Osteoblast (primary cell): ENCODE measurements at regions not wholly inside any gene's neighbourhood (a gene's known extent, or its start where the extent isn't known, plus 50 kb on each side); places are given as distances from the start of the nearest gene placed in this dataset.

Experiments
- DNase-seq: peaks from one replicate; pipeline ENCODE4 v3.0.0; 2011; ENCODE audit warnings: low spot score, mixed read lengths; ENCODE audit not compliant: insufficient read length; ENCODE audit errors: missing footprints
- H2AFZ ChIP-seq: 2 replicates; pipeline ENCODE4 v1.6.0; 2011; ENCODE audit warnings: mild to moderate bottlenecking, low read length
- H3K27ac ChIP-seq: 2 replicates; pipeline ENCODE4 v1.5.1; 2011; ENCODE audit warnings: mild to moderate bottlenecking, low read depth, low read length, moderate library complexity
- H3K27me3 ChIP-seq: 2 replicates; pipeline ENCODE4 v1.6.0; 2012; ENCODE audit warnings: mild to moderate bottlenecking, control low read depth, inconsistent platforms, low read length, moderate library complexity; ENCODE audit not compliant: insufficient read depth
- H3K36me3 ChIP-seq: 2 replicates; pipeline ENCODE4 v1.5.1; 2011; ENCODE audit warnings: mild to moderate bottlenecking, low read length, control low read depth, moderate library complexity; ENCODE audit not compliant: insufficient read depth
- H3K4me1 ChIP-seq: 2 replicates; pipeline ENCODE4 v1.5.1; 2011; ENCODE audit warnings: mild to moderate bottlenecking, low read length, control low read depth, moderate library complexity; ENCODE audit not compliant: insufficient read depth
- H3K4me2 ChIP-seq: 2 replicates; pipeline ENCODE4 v1.6.0; 2011; ENCODE audit warnings: mild to moderate bottlenecking, low read length; ENCODE audit not compliant: insufficient read depth
- H3K4me3 ChIP-seq: fragments of 200-600 bp; sonication (generic); 3 replicates; pipeline ENCODE4 v1.5.1; 2012; ENCODE audit warnings: mild to moderate bottlenecking, low read length, inconsistent platforms; ENCODE audit not compliant: insufficient read depth
- H3K79me2 ChIP-seq: 2 replicates; pipeline ENCODE4 v1.6.0; 2012; ENCODE audit warnings: mild to moderate bottlenecking, low read length, control low read depth, inconsistent platforms; ENCODE audit not compliant: insufficient read depth
- H3K9me3 ChIP-seq: 2 replicates; pipeline ENCODE4 v1.5.1; 2011; ENCODE audit warnings: low read depth, low read length, control low read depth
- H4K20me1 ChIP-seq: 2 replicates; pipeline ENCODE4 v1.6.0; 2012; ENCODE audit warnings: mild to moderate bottlenecking, low read length, control low read depth; ENCODE audit not compliant: insufficient read depth
- CTCF ChIP-seq: IDR thresholded peaks from 2 replicates; pipeline ENCODE4 v1.5.1; 2011; ENCODE audit warnings: mild to moderate bottlenecking, low read depth, low read length, moderate library complexity; ENCODE audit errors: extremely low read depth

- Histone ChIP-seq H2AFZ (no peak overlapping the region), H3K79me2 (no peaks in the 10 kb centered on the region), H3K9me3 (peaks cover 2% of the 10 kb centered on the region), H3K4me1 (no peaks in the 10 kb centered on the region), H3K36me3 (no peaks in the 10 kb centered on the region), H3K4me2 (no peak overlapping the region), H3K27me3 (no peaks in the 10 kb centered on the region), H3K27ac (no peak overlapping the region), H4K20me1 (no peaks in the 10 kb centered on the region), H3K4me3 (no peak overlapping the region)
- peak; percentile 43 for DNase-seq
- no peak for TF ChIP-seq CTCF
These were observed 206.2 kb upstream of the CDH10 start for GRCh38 chr5:24850926-24851486.

GRCh38 chr5:24849210-24849609, 204.4 kb upstream of the CDH10 start:
- H3K4me2 ChIP-seq = no peak overlapping the region
- no peaks in the 10 kb centered on the region for H4K20me1 ChIP-seq
- H3K4me3 ChIP-seq = no peak overlapping the region
- DNase-seq = no peak
- H3K79me2 ChIP-seq = no peaks in the 10 kb centered on the region
- H3K36me3 ChIP-seq = no peaks in the 10 kb centered on the region
- no peaks in the 10 kb centered on the region for H3K4me1 ChIP-seq
- no peaks in the 10 kb centered on the region for H3K27me3 ChIP-seq
- H3K27ac ChIP-seq = no peak overlapping the region
- TF ChIP-seq CTCF = no peak
- H2AFZ ChIP-seq = no peak overlapping the region
- H3K9me3 ChIP-seq = peaks cover 2% of the 10 kb centered on the region

GRCh38 chr5:24831989-24832388, 187.2 kb upstream of the CDH10 start:
- DNase-seq = no peak
- Histone ChIP-seq H3K9me3 (no peaks in the 10 kb centered on the region), H3K27ac (no peak overlapping the region), H4K20me1 (no peaks in the 10 kb centered on the region), H3K4me2 (no peak overlapping the region), H3K4me3 (no peak overlapping the region), H3K36me3 (no peaks in the 10 kb centered on the region), H3K4me1 (no peaks in the 10 kb centered on the region), H3K79me2 (no peaks in the 10 kb centered on the region), H3K27me3 (no peaks in the 10 kb centered on the region), H2AFZ (no peak overlapping the region)
- no peak for TF ChIP-seq CTCF

- H3K27ac ChIP-seq = no peak overlapping the region
- H3K4me1 ChIP-seq = no peaks in the 10 kb centered on the region
- H3K36me3 ChIP-seq = no peaks in the 10 kb centered on the region
- no peaks in the 10 kb centered on the region for H3K79me2 ChIP-seq
- no peak overlapping the region for H3K4me3 ChIP-seq
- no peaks in the 10 kb centered on the region for H4K20me1 ChIP-seq
- no peak for DNase-seq
- H3K4me2 ChIP-seq = no peak overlapping the region
- TF ChIP-seq CTCF = no peak
- no peaks in the 10 kb centered on the region for H3K27me3 ChIP-seq
- H3K9me3 ChIP-seq = peaks cover 2% of the 10 kb centered on the region
- no peak overlapping the region for H2AFZ ChIP-seq
These were observed 178.8 kb upstream of the CDH10 start for GRCh38 chr5:24823625-24824024.
